ENCODE measurements at regions not wholly inside any gene's neighbourhood (a gene's known extent, or its start where the extent isn't known, plus 50 kb on each side); places are given as distances from the start of the nearest gene placed in this dataset.
A peak's percentile ranks its signal among the peaks of the same experiment; 100 is the strongest.

DNA sequence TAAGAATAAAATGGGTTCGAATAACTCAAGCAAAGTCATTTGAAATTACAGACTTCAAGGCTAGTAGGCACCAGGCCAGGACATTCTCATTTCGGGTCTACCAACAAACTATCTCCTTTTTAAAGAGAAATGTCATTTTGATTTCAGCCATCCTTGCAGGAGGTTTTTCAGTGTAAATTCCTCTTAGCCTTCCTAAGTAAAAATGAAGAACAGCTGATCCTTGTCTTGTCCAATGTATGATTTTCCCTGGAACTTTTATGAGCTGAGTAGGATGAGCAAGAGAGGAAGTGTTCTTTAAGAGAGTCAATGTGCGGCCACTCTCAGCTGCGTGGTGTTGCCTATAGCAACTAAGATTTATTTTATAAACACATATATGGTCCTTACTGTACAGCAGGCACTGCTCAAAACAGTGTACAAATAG, 110.1 kb downstream of the PLCE1 start (continued):
- TF ChIP-seq ZNF777 (CRISPR knock-in tag; IDR thresholded peaks at IDR 0.05) (no peak), CCDC6 (CRISPR knock-in tag; IDR thresholded peaks at IDR 0.05) (no peak), ZNF468 (CRISPR knock-in tag; IDR thresholded peaks at IDR 0.05) (no peak), XRCC5 (optimal IDR thresholded peaks at IDR 0.05; ENCODE audit: low read length) (no peak), ZNF292 (CRISPR knock-in tag; IDR thresholded peaks at IDR 0.05; ENCODE audit: borderline replicate concordance, low read depth) (no peak), NKX3-1 (CRISPR knock-in tag; IDR thresholded peaks at IDR 0.05) (no peak)
- TF ChIP-seq, protein P1, sequence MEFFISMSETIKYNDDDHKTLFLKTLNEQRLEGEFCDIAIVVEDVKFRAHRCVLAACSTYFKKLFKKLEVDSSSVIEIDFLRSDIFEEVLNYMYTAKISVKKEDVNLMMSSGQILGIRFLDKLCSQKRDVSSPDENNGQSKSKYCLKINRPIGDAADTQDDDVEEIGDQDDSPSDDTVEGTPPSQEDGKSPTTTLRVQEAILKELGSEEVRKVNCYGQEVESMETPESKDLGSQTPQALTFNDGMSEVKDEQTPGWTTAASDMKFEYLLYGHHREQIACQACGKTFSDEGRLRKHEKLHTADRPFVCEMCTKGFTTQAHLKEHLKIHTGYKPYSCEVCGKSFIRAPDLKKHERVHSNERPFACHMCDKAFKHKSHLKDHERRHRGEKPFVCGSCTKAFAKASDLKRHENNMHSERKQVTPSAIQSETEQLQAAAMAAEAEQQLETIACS (CRISPR knock-in tag; IDR thresholded peaks at IDR 0.05): no peak

DNA sequence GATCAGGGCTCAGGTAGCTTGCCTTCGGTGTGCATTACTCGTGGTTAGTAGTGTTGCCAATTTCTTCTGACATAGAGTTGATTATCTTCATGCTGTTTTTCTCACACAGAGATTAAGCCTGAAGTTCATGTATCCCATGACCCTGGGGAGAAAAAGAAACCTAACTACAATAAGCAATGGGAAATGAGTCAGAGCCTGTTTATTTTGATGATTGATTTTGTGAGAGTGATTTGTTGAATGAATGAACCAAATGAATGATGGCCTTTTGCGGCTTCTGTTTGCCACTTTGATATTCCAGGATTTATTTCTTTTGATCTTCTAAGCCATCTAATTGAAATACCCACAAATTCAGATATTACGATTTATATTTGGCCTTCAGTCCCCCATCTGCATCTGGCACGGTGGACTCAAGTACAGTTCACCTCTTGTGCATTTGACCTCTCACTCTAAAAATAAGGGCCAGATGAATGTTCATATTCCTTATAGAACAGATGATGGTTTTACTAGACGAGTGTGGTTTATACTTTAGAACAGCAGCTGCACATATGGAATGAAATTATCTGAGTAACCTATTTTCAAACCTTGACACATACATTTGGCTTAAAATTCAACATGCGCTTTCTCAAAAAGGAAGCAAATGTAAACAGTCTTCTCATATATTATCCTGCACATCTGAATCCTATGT, 110.7 kb downstream of the PLCE1 start:
- 53% methylated on average over 7 of the region's 7 CpGs for WGBS (ENCODE audit: low lambda C conversion rate)
- no peaks in the 10 kb centered on the region for H3K36me3 ChIP-seq (replicated peaks in 1 of 2; ENCODE audit: control insufficient read depth in 1 of 2, insufficient read depth in 2 of 2, low read length in 2 of 2)
- intact Hi-C loops (cut with micrococcal nuclease; ENCODE audit: unreplicated experiment) (no loop called here), in situ Hi-C loops (cut with HindIII; ENCODE audit: extremely low pct_ligation_motif_present, low pct_unique_long_range_greater_than_20kb) (no loop called here)
- CTCF ChIA-PET (ENCODE audit: low intra/inter-chr PET ratio, low total read pairs): no interaction called here
- H3K79me2 ChIP-seq (ENCODE audit: insufficient read depth, low read length): no peaks in the 10 kb centered on the region
- FAIRE-seq: no peak
- no peak overlapping the region for H2AFZ ChIP-seq (ENCODE audit: low read length)
- TF ChIP-seq ZNF24 (IDR thresholded peaks at IDR 0.05) (peak; percentile 67; the same call in 1 of the 2 replicates), NCOA1 (CRISPR knock-in tag; IDR thresholded peaks at IDR 0.05) (no peak)
- no peak overlapping the region for H3K27ac ChIP-seq (ENCODE audit: extremely low read length, insufficient read depth, low read length)
- BruUV-seq (replicated peaks): no TSS peak
- POLR2A ChIA-PET: no interaction called here
- H4K20me1 ChIP-seq (ENCODE audit: insufficient read depth, low read length): no peaks in the 10 kb centered on the region
- no peaks in the 10 kb centered on the region for H3K4me1 ChIP-seq (ENCODE audit: insufficient read depth, low read length)
- no peak for ATAC-seq
- no peak overlapping the region for H3K4me3 ChIP-seq (replicated peaks in 1 of 3; ENCODE audit: insufficient read depth in 1 of 3, low read depth in 2 of 3, low read length in 3 of 3)
- no peak overlapping the region for H3K9ac ChIP-seq (ENCODE audit: insufficient read depth, low read depth, low read length)
- DNase-seq (ENCODE audit: low spot score): peak; percentile 5
- H3K9me3 ChIP-seq (ENCODE audit: low read length): no peaks in the 10 kb centered on the region
- H3K4me2 ChIP-seq (ENCODE audit: low read depth, low read length): no peak overlapping the region
- no peaks in the 10 kb centered on the region for H3K27me3 ChIP-seq (ENCODE audit: control insufficient read depth in 1 of 2, insufficient read depth in 2 of 2, low read length in 2 of 2)
